ENCODE measurements at regions not wholly inside any gene's neighbourhood (a gene's known extent, or its start where the extent isn't known, plus 50 kb on each side); places are given as distances from the start of the nearest gene placed in this dataset.

- Histone ChIP-seq H3K27ac (ENCODE audit: low read length) (no peak overlapping the region), H3K27me3 (ENCODE audit: control insufficient read depth, insufficient read depth, low read length) (no peaks in the 10 kb centered on the region), H3K4me1 (ENCODE audit: control insufficient read depth, insufficient read depth, low read length) (no peaks in the 10 kb centered on the region), H3K4me3 (ENCODE audit: low read length) (no peak overlapping the region), H3K36me3 (ENCODE audit: control insufficient read depth, insufficient read depth, low read length) (no peaks in the 10 kb centered on the region), H3K9me3 (ENCODE audit: control insufficient read depth, insufficient read depth, low read length) (no peaks in the 10 kb centered on the region)
- DNase-seq (ENCODE audit: low read depth, low spot score): no peak
- no CpG with 5 or more reads among the region's 3 CpGs for WGBS (ENCODE audit: insufficient coverage, insufficient read length)
These were observed 406.8 kb upstream of the FAM98A start for GRCh38 chr2:34005901-34006300.

- Histone ChIP-seq H3K4me3 (ENCODE audit: low read length) (no peak overlapping the region), H3K36me3 (ENCODE audit: control insufficient read depth, insufficient read depth, low read length) (no peaks in the 10 kb centered on the region), H3K27ac (ENCODE audit: low read length) (no peak overlapping the region), H3K4me1 (ENCODE audit: control insufficient read depth, insufficient read depth, low read length) (no peaks in the 10 kb centered on the region), H3K27me3 (ENCODE audit: control insufficient read depth, insufficient read depth, low read length) (no peaks in the 10 kb centered on the region), H3K9me3 (ENCODE audit: control insufficient read depth, insufficient read depth, low read length) (no peaks in the 10 kb centered on the region)
- WGBS (ENCODE audit: insufficient coverage, insufficient read length): no CpG with 5 or more reads among the region's 6 CpGs
- DNase-seq (ENCODE audit: low read depth, low spot score): no peak
These were observed 405.8 kb upstream of the FAM98A start for GRCh38 chr2:34004936-34005335.

GRCh38 chr2:34003795-34004194, 404.7 kb upstream of the FAM98A start:
- WGBS (ENCODE audit: insufficient coverage, insufficient read length): no CpG with 5 or more reads among the region's 4 CpGs
- Histone ChIP-seq H3K27me3 (ENCODE audit: control insufficient read depth, insufficient read depth, low read length) (no peaks in the 10 kb centered on the region), H3K36me3 (ENCODE audit: control insufficient read depth, insufficient read depth, low read length) (no peaks in the 10 kb centered on the region), H3K4me1 (ENCODE audit: control insufficient read depth, insufficient read depth, low read length) (no peaks in the 10 kb centered on the region), H3K9me3 (ENCODE audit: control insufficient read depth, insufficient read depth, low read length) (no peaks in the 10 kb centered on the region), H3K27ac (ENCODE audit: low read length) (no peak overlapping the region), H3K4me3 (ENCODE audit: low read length) (no peak overlapping the region)
- DNase-seq (ENCODE audit: low read depth, low spot score): no peak

- no peaks in the 10 kb centered on the region for H3K4me1 ChIP-seq (ENCODE audit: control insufficient read depth, insufficient read depth, low read length)
- no peaks in the 10 kb centered on the region for H3K27me3 ChIP-seq (ENCODE audit: control insufficient read depth, insufficient read depth, low read length)
- H3K4me3 ChIP-seq (ENCODE audit: low read length): no peak overlapping the region
- H3K36me3 ChIP-seq (ENCODE audit: control insufficient read depth, insufficient read depth, low read length): no peaks in the 10 kb centered on the region
- H3K27ac ChIP-seq (ENCODE audit: low read length): no peak overlapping the region
- WGBS (ENCODE audit: insufficient coverage, insufficient read length): no CpG with 5 or more reads among the region's 2 CpGs
- H3K9me3 ChIP-seq (ENCODE audit: control insufficient read depth, insufficient read depth, low read length): no peaks in the 10 kb centered on the region; the same call in 1 of the 2 replicates
- DNase-seq (ENCODE audit: low read depth, low spot score): no peak
These were observed 402.5 kb upstream of the FAM98A start for GRCh38 chr2:34001557-34001956.

- Histone ChIP-seq H3K9me3 (ENCODE audit: control insufficient read depth, insufficient read depth, low read length) (no peaks in the 10 kb centered on the region), H3K4me1 (ENCODE audit: control insufficient read depth, insufficient read depth, low read length) (no peaks in the 10 kb centered on the region), H3K27ac (ENCODE audit: low read length) (no peak overlapping the region), H3K27me3 (ENCODE audit: control insufficient read depth, insufficient read depth, low read length) (no peaks in the 10 kb centered on the region), H3K36me3 (ENCODE audit: control insufficient read depth, insufficient read depth, low read length) (no peaks in the 10 kb centered on the region), H3K4me3 (ENCODE audit: low read length) (no peak overlapping the region)
- DNase-seq (ENCODE audit: low read depth, low spot score): no peak
- no CpG with 5 or more reads among the region's 2 CpGs for WGBS (ENCODE audit: insufficient coverage, insufficient read length)
These were observed 385.0 kb upstream of the FAM98A start for GRCh38 chr2:33984131-33984530.

- Histone ChIP-seq H3K27me3 (ENCODE audit: control insufficient read depth, insufficient read depth, low read length) (no peaks in the 10 kb centered on the region), H3K27ac (ENCODE audit: low read length) (no peak overlapping the region), H3K4me3 (ENCODE audit: low read length) (no peak overlapping the region), H3K4me1 (ENCODE audit: control insufficient read depth, insufficient read depth, low read length) (no peaks in the 10 kb centered on the region), H3K9me3 (ENCODE audit: control insufficient read depth, insufficient read depth, low read length) (no peaks in the 10 kb centered on the region), H3K36me3 (ENCODE audit: control insufficient read depth, insufficient read depth, low read length) (no peaks in the 10 kb centered on the region)
- no CpG with 5 or more reads among the region's 3 CpGs for WGBS (ENCODE audit: insufficient coverage, insufficient read length)
- DNase-seq (ENCODE audit: low read depth, low spot score): no peak
These were observed 379.4 kb upstream of the FAM98A start for GRCh38 chr2:33978471-33978870.

- Histone ChIP-seq H3K36me3 (ENCODE audit: control insufficient read depth, insufficient read depth, low read length) (no peaks in the 10 kb centered on the region), H3K4me3 (ENCODE audit: low read length) (no peak overlapping the region), H3K4me1 (ENCODE audit: control insufficient read depth, insufficient read depth, low read length) (no peaks in the 10 kb centered on the region), H3K27ac (ENCODE audit: low read length) (no peak overlapping the region), H3K9me3 (ENCODE audit: control insufficient read depth, insufficient read depth, low read length) (no peaks in the 10 kb centered on the region), H3K27me3 (ENCODE audit: control insufficient read depth, insufficient read depth, low read length) (no peaks in the 10 kb centered on the region)
- no peak for DNase-seq (ENCODE audit: low read depth, low spot score)
- WGBS (ENCODE audit: insufficient coverage, insufficient read length): no CpG with 5 or more reads among the region's 3 CpGs
These were observed 376.4 kb upstream of the FAM98A start for GRCh38 chr2:33975498-33975897.

- Histone ChIP-seq H3K27me3 (ENCODE audit: control insufficient read depth, insufficient read depth, low read length) (no peaks in the 10 kb centered on the region), H3K4me1 (ENCODE audit: control insufficient read depth, insufficient read depth, low read length) (no peaks in the 10 kb centered on the region), H3K9me3 (ENCODE audit: control insufficient read depth, insufficient read depth, low read length) (no peaks in the 10 kb centered on the region), H3K27ac (ENCODE audit: low read length) (no peak overlapping the region), H3K36me3 (ENCODE audit: control insufficient read depth, insufficient read depth, low read length) (no peaks in the 10 kb centered on the region), H3K4me3 (ENCODE audit: low read length) (no peak overlapping the region)
- no CpG with 5 or more reads among the region's 4 CpGs for WGBS (ENCODE audit: insufficient coverage, insufficient read length)
- DNase-seq (ENCODE audit: low read depth, low spot score): no peak
These were observed 368.0 kb upstream of the FAM98A start for GRCh38 chr2:33967103-33967502.

- no peaks in the 10 kb centered on the region for H3K4me1 ChIP-seq (ENCODE audit: control insufficient read depth, insufficient read depth, low read length)
- H3K36me3 ChIP-seq (ENCODE audit: control insufficient read depth, insufficient read depth, low read length): no peaks in the 10 kb centered on the region
- no peaks in the 10 kb centered on the region for H3K27me3 ChIP-seq (ENCODE audit: control insufficient read depth, insufficient read depth, low read length)
- no CpG with 5 or more reads among the region's 5 CpGs for whole genome bisulfite sequencing (ENCODE audit: insufficient coverage, insufficient read length)
- H3K27ac ChIP-seq (ENCODE audit: low read length): no peak overlapping the region
- H3K4me3 ChIP-seq (ENCODE audit: low read length): no peak overlapping the region
- no peak for DNase-seq (ENCODE audit: low read depth, low spot score)
- H3K9me3 ChIP-seq (ENCODE audit: control insufficient read depth, insufficient read depth, low read length): no peaks in the 10 kb centered on the region
These were observed 359.5 kb upstream of the FAM98A start for GRCh38 chr2:33958591-33958990.

GRCh38 chr2:33949371-33949770, 350.3 kb upstream of the FAM98A start:
- H3K27ac ChIP-seq (ENCODE audit: low read length): no peak overlapping the region
- DNase-seq (ENCODE audit: low read depth, low spot score): no peak
- H3K4me1 ChIP-seq (ENCODE audit: control insufficient read depth, insufficient read depth, low read length): no peaks in the 10 kb centered on the region
- no peaks in the 10 kb centered on the region for H3K36me3 ChIP-seq (ENCODE audit: control insufficient read depth, insufficient read depth, low read length)
- no peak overlapping the region for H3K4me3 ChIP-seq (ENCODE audit: low read length)
- H3K27me3 ChIP-seq (ENCODE audit: control insufficient read depth, insufficient read depth, low read length): no peaks in the 10 kb centered on the region
- no peaks in the 10 kb centered on the region for H3K9me3 ChIP-seq (ENCODE audit: control insufficient read depth, insufficient read depth, low read length)

GRCh38 chr2:33946193-33946592, 347.1 kb upstream of the FAM98A start:
- Histone ChIP-seq H3K4me3 (ENCODE audit: low read length) (no peak overlapping the region), H3K4me1 (ENCODE audit: control insufficient read depth, insufficient read depth, low read length) (no peaks in the 10 kb centered on the region), H3K9me3 (ENCODE audit: control insufficient read depth, insufficient read depth, low read length) (no peaks in the 10 kb centered on the region), H3K27me3 (ENCODE audit: control insufficient read depth, insufficient read depth, low read length) (no peaks in the 10 kb centered on the region), H3K27ac (ENCODE audit: low read length) (no peak overlapping the region), H3K36me3 (ENCODE audit: control insufficient read depth, insufficient read depth, low read length) (no peaks in the 10 kb centered on the region)
- WGBS (ENCODE audit: insufficient coverage, insufficient read length): no CpG with 5 or more reads among the region's 4 CpGs
- DNase-seq (ENCODE audit: low read depth, low spot score): no peak

Measured in iPS DF 6.9 (cell line).